GM10248 (cell line): ENCODE measurements at regions not wholly inside any gene's neighbourhood (a gene's known extent, or its start where the extent isn't known, plus 50 kb on each side); places are given as distances from the start of the nearest gene placed in this dataset.

Experiments
- CTCF ChIA-PET: fragments of 300-600 bp; sonication (Branson Sonifier 250); formaldehyde crosslinking; extraction: SDS; loops from one replicate; lab custom pipeline; 2021; ENCODE audit warnings: antibody characterized with exemption; lab: Yijun Ruan, JAX
- POLR2A ChIA-PET: fragments of 350-650 bp; sonication (Branson Sonifier 250); formaldehyde crosslinking; extraction: SDS; loops from one replicate; lab custom pipeline; 2020; ENCODE audit warnings: antibody characterized with exemption; lab: Yijun Ruan, JAX
- DNase-seq: peaks from one replicate; pipeline ENCODE4 v3.0.0; 2012; ENCODE audit errors: extremely low spot score
- CTCF ChIP-seq: IDR thresholded peaks from 2 replicates; pipeline ENCODE4 v1.5.1; 2012; ENCODE audit warnings: mild to moderate bottlenecking, low read depth; ENCODE audit errors: extremely low read depth, missing control alignments, control extremely low read depth

GRCh38 chr18:1865869-1866268 lies 705.4 kb downstream of the METTL4 start:
- ChIA-PET CTCF (interaction anchor here (1.0 kb wide), 1 partner anchor 14 kb away, joined by 3 read pairs; no protein-coding TSS in a partner anchor), POLR2A (no interaction called here)
- no peak for DNase-seq
- no peak for TF ChIP-seq CTCF

GRCh38 chr18:1872274-1872673 lies 699.0 kb downstream of the METTL4 start:
- ChIA-PET CTCF (no interaction called here), POLR2A (no interaction called here)
- no peak for TF ChIP-seq CTCF
- DNase-seq: no peak

GRCh38 chr18:1875219-1875618 lies 696.1 kb downstream of the METTL4 start:
- no peak for TF ChIP-seq CTCF
- DNase-seq: no peak
- ChIA-PET POLR2A (no interaction called here), CTCF (interaction anchor here (1.0 to 1.5 kb wide), 2 partner anchors 13 to 21 kb away, joined by 3 to 4 read pairs; no protein-coding TSS in a partner anchor)

- ChIA-PET POLR2A (no interaction called here), CTCF (no interaction called here)
- no peak for DNase-seq
- no peak for TF ChIP-seq CTCF
Measured at GRCh38 chr18:1884623-1885022, 686.7 kb downstream of the METTL4 start.

- ChIA-PET CTCF (no interaction called here), POLR2A (no interaction called here)
- no peak for DNase-seq
- no peak for TF ChIP-seq CTCF
Measured at GRCh38 chr18:1891641-1892040, 679.7 kb downstream of the METTL4 start.

- ChIA-PET CTCF (no interaction called here), POLR2A (no interaction called here)
- TF ChIP-seq CTCF: no peak
- DNase-seq: no peak
Measured at GRCh38 chr18:1892191-1892590, 679.1 kb downstream of the METTL4 start.
